HepG2 (cell line): ENCODE measurements at regions not wholly inside any gene's neighbourhood (a gene's known extent, or its start where the extent isn't known, plus 50 kb on each side); places are given as distances from the start of the nearest gene placed in this dataset.

Source experiments
- ATAC-seq: fragments of 200-7000 bp; cut with Tn5 transposase; 3 replicates; pipeline ENCODE4 v1.9.1; 2020; ENCODE audit warnings: mild to moderate bottlenecking, moderate library complexity
- BruUV-seq: library from RNA; stranded (reverse); fragments of 400-500 nt; replicated peaks from 2 replicates; lab custom pipeline; 2021; lab: Mats Ljungman, UMichigan
- CTCF ChIA-PET: fragments of 300-600 bp; formaldehyde crosslinking; extraction: SDS; loops from one replicate; lab custom pipeline; 2021; ENCODE audit warnings: low total read pairs, inconsistent platforms, low intra/inter-chr PET ratio; lab: Yijun Ruan, JAX
- POLR2A ChIA-PET: fragments of 350-600 bp; sonication (Branson Sonifier 250); formaldehyde crosslinking; loops from one replicate; lab custom pipeline; 2020; ENCODE audit warnings: antibody characterized with exemption, inconsistent platforms; lab: Yijun Ruan, JAX
- DNase-seq: peaks from one replicate; pipeline ENCODE4 v3.0.0-alpha.2; 2015; ENCODE audit warnings: low spot score
- FAIRE-seq: peaks from 3 replicates; lab custom pipeline; 2011; peaks lifted over from hg19 to GRCh38; lab: Jason Lieb, UNC
- H2AFZ ChIP-seq: one replicate; pipeline ENCODE4 v1.6.1; 2011; ENCODE audit warnings: low read length, inconsistent platforms
- H3K27ac ChIP-seq: fragments of 300-600 bp; 3 replicates; pipeline ENCODE4 v1.8.0; 2011; ENCODE audit warnings: mixed run types, mild to moderate bottlenecking, mixed read lengths, low read length, inconsistent platforms; ENCODE audit not compliant: insufficient read depth; ENCODE audit errors: extremely low read length
- H3K27me3 ChIP-seq, 2 experiments: fragments of 200-600 bp in 1 of 2; 2 replicates in 1 of 2; 3 replicates in 1 of 2; pipeline versions ENCODE4 v1.6.0 to v1.8.0; 2011; ENCODE audit warnings: low read length in 2 of 2, mild to moderate bottlenecking in 2 of 2, moderate library complexity in 2 of 2, inconsistent platforms in 1 of 2; ENCODE audit not compliant: insufficient read depth in 2 of 2, control insufficient read depth in 1 of 2
- H3K36me3 ChIP-seq, 2 experiments: fragments of 200-600 bp in 1 of 2; replicated peaks in 1 of 2; 2 replicates in 1 of 2; 3 replicates in 1 of 2; pipeline versions ENCODE4 v1.5.1 to v1.8.0; 2011; ENCODE audit warnings: low read length in 2 of 2, inconsistent platforms in 1 of 2; ENCODE audit not compliant: insufficient read depth in 2 of 2, control insufficient read depth in 1 of 2
- H3K4me1 ChIP-seq: 2 replicates; pipeline ENCODE4 v1.5.1; 2012; ENCODE audit warnings: low read length, inconsistent platforms; ENCODE audit not compliant: insufficient read depth
- H3K4me2 ChIP-seq: 2 replicates; pipeline ENCODE4 v1.6.0; 2011; ENCODE audit warnings: low read depth, low read length, inconsistent platforms
- H3K4me3 ChIP-seq, 3 experiments: fragments of 200-600 bp in 1 of 3; sonication (generic), shearing (Covaris generic) in 1 of 3; replicated peaks in 1 of 3; 2 replicates each; pipeline ENCODE4 v1.5.1; 2011 to 2016; ENCODE audit warnings: low read length in 3 of 3, inconsistent platforms in 2 of 3, low read depth in 2 of 3, mild to moderate bottlenecking in 2 of 3, control low read depth in 1 of 3, mixed read lengths in 1 of 3; ENCODE audit not compliant: insufficient read depth in 1 of 3
- H3K79me2 ChIP-seq: one replicate; pipeline ENCODE4 v1.6.1; 2011; ENCODE audit warnings: low read length, inconsistent platforms; ENCODE audit not compliant: insufficient read depth
- H3K9ac ChIP-seq: 2 replicates; pipeline ENCODE4 v1.6.0; 2011; ENCODE audit warnings: mild to moderate bottlenecking, low read depth, low read length, inconsistent platforms; ENCODE audit not compliant: insufficient read depth
- H3K9me3 ChIP-seq: 2 replicates; pipeline ENCODE4 v1.5.1; 2012; ENCODE audit warnings: mild to moderate bottlenecking, low read length
- H4K20me1 ChIP-seq: 2 replicates; pipeline ENCODE4 v1.6.0; 2011; ENCODE audit warnings: inconsistent platforms, mild to moderate bottlenecking, low read length, moderate library complexity; ENCODE audit not compliant: insufficient read depth
- ADNP ChIP-seq: sonication (generic); formaldehyde crosslinking; IDR thresholded peaks from 2 replicates; pipeline ENCODE4 v1.4.0; 2020; ENCODE audit warnings: missing genetic modification reagents
- EED ChIP-seq: sonication (generic); formaldehyde crosslinking; IDR thresholded peaks from 2 replicates; pipeline ENCODE4 v1.5.0; 2020; ENCODE audit warnings: mild to moderate bottlenecking, missing genetic modification reagents
- HDAC1 ChIP-seq: sonication (generic); formaldehyde crosslinking; IDR thresholded peaks from 2 replicates; pipeline ENCODE4 v1.5.1; 2020; ENCODE audit warnings: mild to moderate bottlenecking, missing genetic modification reagents
- HNRNPLL ChIP-seq: fragments of 200-400 bp; formaldehyde crosslinking; IDR thresholded peaks from 2 replicates; pipeline ENCODE4 v1.6.1; 2017; ENCODE audit warnings: mild to moderate bottlenecking, low read depth, low read length; ENCODE audit not compliant: poor library complexity, severe bottlenecking
- MED8 ChIP-seq: sonication (generic); formaldehyde crosslinking; IDR thresholded peaks from 2 replicates; pipeline ENCODE4 v1.8.1; 2023; ENCODE audit warnings: mild to moderate bottlenecking, missing genetic modification reagents; ENCODE audit not compliant: insufficient replicate concordance
- RAD51 ChIP-seq: fragments of 450-650 bp; IDR thresholded peaks from 2 replicates; pipeline ENCODE4 v1.6.1; 2016; ENCODE audit warnings: borderline replicate concordance
- RELA ChIP-seq: sonication (generic); formaldehyde crosslinking; IDR thresholded peaks from 2 replicates; pipeline ENCODE4 v1.4.0; 2020; ENCODE audit warnings: missing genetic modification reagents
- RORA ChIP-seq: sonication (generic); formaldehyde crosslinking; IDR thresholded peaks from 2 replicates; pipeline ENCODE4 v1.5.0; 2020; ENCODE audit warnings: mild to moderate bottlenecking, missing genetic modification reagents, moderate library complexity
- SMARCC2 ChIP-seq: fragments of 450-650 bp; IDR thresholded peaks from 2 replicates; pipeline ENCODE4 v1.6.1; 2017; ENCODE audit warnings: antibody characterized with exemption, mild to moderate bottlenecking
- ZEB1 ChIP-seq: IDR thresholded peaks from 2 replicates; pipeline ENCODE4 v1.6.1; 2012; ENCODE audit warnings: mild to moderate bottlenecking, low read depth, inconsistent platforms; ENCODE audit not compliant: insufficient replicate concordance
- ZNF30 ChIP-seq: sonication (generic); formaldehyde crosslinking; IDR thresholded peaks from 2 replicates; pipeline ENCODE4 v1.5.0; 2020; ENCODE audit warnings: mild to moderate bottlenecking, missing genetic modification reagents
- WGBS: methylation state at CpG from one replicate; pipeline ENCODE4 v1.1.6; 2017; ENCODE audit warnings: low lambda C conversion rate; 5-methylcytosine and 5-hydroxymethylcytosine counted together
- in situ Hi-C: cut with HindIII; loops from 2 replicates; pipeline ENCODE4 v1.10.0; 2017; ENCODE audit warnings: low pct_unique_long_range_greater_than_20kb; ENCODE audit not compliant: extremely low pct_ligation_motif_present
- intact Hi-C: fragments of 100-400 bp; cut with micrococcal nuclease; formaldehyde crosslinking; loops from one replicate; pipeline ENCODE4 v1.10.0; 2022; ENCODE audit not compliant: unreplicated experiment
- TF ChIP-seq, protein P1 (sequence below): sonication (generic); formaldehyde crosslinking; IDR thresholded peaks from 2 replicates; pipeline ENCODE4 v1.5.1; 2020; ENCODE audit warnings: missing genetic modification reagents, mild to moderate bottlenecking, borderline replicate concordance
- TF ChIP-seq, protein P2 (sequence below): sonication (generic); formaldehyde crosslinking; IDR thresholded peaks from 2 replicates; pipeline ENCODE4 v1.4.0; 2020; ENCODE audit warnings: missing genetic modification reagents
- TF ChIP-seq, protein P3 (sequence below): sonication (generic); formaldehyde crosslinking; IDR thresholded peaks from 2 replicates; pipeline ENCODE4 v1.5.0; 2020; ENCODE audit warnings: missing genetic modification reagents

DNA sequence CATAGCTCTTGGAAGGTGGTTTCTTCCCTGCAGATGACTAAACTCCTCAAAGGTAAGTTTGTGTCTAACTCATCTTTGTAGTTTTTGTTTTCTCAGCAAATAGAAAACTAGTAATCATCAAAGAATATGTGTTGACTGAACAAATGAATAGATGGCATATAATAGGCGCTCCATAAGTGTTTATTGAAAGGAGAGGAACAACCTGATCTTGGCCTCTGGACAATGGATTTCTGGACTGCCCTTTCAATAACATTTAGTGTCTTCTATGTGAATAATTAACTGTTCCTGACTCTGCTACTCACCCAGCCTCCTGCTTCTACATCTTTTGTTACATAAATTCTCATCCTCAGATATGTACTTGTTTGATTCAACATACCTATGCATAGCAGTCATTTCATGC lies 399.1 kb downstream of the PPP1R2C start:
- no peaks in the 10 kb centered on the region for H3K9me3 ChIP-seq
- peaks cover 15% of the 10 kb centered on the region for H3K4me1 ChIP-seq
- no peak overlapping the region for H3K4me3 ChIP-seq
- WGBS, result 0% methylated on average over 1 of the region's 1 CpG
- no peak overlapping the region for H3K27ac ChIP-seq
- no peaks in the 10 kb centered on the region for H3K27me3 ChIP-seq
- DNase-seq (no peak), ATAC-seq (no peak)
- H3K4me2 ChIP-seq, result no peak overlapping the region
- CTCF ChIA-PET, result no interaction called here
- no peak overlapping the region for H2AFZ ChIP-seq
- no peaks in the 10 kb centered on the region for H3K36me3 ChIP-seq
- H4K20me1 ChIP-seq, result no peaks in the 10 kb centered on the region
- in situ Hi-C loops (no loop called here), intact Hi-C loops (no loop called here)
- H3K79me2 ChIP-seq, result no peaks in the 10 kb centered on the region
- POLR2A ChIA-PET, result no interaction called here
- TF ChIP-seq EED (CRISPR knock-in tag), result no peak
- no peak for TF ChIP-seq ZEB1
- TF ChIP-seq ZNF30 (CRISPR knock-in tag), result no peak
- TF ChIP-seq RAD51, result no peak
- TF ChIP-seq, protein P1, sequence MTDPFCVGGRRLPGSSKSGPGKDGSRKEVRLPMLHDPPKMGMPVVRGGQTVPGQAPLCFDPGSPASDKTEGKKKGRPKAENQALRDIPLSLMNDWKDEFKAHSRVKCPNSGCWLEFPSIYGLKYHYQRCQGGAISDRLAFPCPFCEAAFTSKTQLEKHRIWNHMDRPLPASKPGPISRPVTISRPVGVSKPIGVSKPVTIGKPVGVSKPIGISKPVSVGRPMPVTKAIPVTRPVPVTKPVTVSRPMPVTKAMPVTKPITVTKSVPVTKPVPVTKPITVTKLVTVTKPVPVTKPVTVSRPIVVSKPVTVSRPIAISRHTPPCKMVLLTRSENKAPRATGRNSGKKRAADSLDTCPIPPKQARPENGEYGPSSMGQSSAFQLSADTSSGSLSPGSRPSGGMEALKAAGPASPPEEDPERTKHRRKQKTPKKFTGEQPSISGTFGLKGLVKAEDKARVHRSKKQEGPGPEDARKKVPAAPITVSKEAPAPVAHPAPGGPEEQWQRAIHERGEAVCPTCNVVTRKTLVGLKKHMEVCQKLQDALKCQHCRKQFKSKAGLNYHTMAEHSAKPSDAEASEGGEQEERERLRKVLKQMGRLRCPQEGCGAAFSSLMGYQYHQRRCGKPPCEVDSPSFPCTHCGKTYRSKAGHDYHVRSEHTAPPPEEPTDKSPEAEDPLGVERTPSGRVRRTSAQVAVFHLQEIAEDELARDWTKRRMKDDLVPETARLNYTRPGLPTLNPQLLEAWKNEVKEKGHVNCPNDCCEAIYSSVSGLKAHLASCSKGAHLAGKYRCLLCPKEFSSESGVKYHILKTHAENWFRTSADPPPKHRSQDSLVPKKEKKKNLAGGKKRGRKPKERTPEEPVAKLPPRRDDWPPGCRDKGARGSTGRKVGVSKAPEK, result no peak
- TF ChIP-seq ADNP (CRISPR knock-in tag), result no peak
- no peak for TF ChIP-seq SMARCC2
- TF ChIP-seq HNRNPLL, result no peak
- TF ChIP-seq, protein P2, sequence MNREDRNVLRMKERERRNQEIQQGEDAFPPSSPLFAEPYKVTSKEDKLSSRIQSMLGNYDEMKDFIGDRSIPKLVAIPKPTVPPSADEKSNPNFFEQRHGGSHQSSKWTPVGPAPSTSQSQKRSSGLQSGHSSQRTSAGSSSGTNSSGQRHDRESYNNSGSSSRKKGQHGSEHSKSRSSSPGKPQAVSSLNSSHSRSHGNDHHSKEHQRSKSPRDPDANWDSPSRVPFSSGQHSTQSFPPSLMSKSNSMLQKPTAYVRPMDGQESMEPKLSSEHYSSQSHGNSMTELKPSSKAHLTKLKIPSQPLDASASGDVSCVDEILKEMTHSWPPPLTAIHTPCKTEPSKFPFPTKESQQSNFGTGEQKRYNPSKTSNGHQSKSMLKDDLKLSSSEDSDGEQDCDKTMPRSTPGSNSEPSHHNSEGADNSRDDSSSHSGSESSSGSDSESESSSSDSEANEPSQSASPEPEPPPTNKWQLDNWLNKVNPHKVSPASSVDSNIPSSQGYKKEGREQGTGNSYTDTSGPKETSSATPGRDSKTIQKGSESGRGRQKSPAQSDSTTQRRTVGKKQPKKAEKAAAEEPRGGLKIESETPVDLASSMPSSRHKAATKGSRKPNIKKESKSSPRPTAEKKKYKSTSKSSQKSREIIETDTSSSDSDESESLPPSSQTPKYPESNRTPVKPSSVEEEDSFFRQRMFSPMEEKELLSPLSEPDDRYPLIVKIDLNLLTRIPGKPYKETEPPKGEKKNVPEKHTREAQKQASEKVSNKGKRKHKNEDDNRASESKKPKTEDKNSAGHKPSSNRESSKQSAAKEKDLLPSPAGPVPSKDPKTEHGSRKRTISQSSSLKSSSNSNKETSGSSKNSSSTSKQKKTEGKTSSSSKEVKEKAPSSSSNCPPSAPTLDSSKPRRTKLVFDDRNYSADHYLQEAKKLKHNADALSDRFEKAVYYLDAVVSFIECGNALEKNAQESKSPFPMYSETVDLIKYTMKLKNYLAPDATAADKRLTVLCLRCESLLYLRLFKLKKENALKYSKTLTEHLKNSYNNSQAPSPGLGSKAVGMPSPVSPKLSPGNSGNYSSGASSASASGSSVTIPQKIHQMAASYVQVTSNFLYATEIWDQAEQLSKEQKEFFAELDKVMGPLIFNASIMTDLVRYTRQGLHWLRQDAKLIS (CRISPR knock-in tag), result no peak
- TF ChIP-seq HDAC1, result no peak
- no peak for TF ChIP-seq MED8
- TF ChIP-seq RELA (CRISPR knock-in tag), result no peak
- TF ChIP-seq RORA (CRISPR knock-in tag), result no peak
- TF ChIP-seq, protein P3, sequence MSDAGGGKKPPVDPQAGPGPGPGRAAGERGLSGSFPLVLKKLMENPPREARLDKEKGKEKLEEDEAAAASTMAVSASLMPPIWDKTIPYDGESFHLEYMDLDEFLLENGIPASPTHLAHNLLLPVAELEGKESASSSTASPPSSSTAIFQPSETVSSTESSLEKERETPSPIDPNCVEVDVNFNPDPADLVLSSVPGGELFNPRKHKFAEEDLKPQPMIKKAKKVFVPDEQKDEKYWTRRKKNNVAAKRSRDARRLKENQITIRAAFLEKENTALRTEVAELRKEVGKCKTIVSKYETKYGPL, result no peak
- TF ChIP-seq, all 625 proteins: peak for 0
- BruUV-seq, result no TSS peak
- FAIRE-seq, result no peak
- no peak overlapping the region for H3K9ac ChIP-seq
